Testis (tissue), 2 donors: ENCODE measurements at regions not wholly inside any gene's neighbourhood (a gene's known extent, or its start where the extent isn't known, plus 50 kb on each side); places are given as distances from the start of the nearest gene placed in this dataset.

Experiments
- POLR2A ChIP-seq: fragments of 450-650 bp; IDR thresholded peaks from one replicate; pipeline ENCODE4 v1.6.1; 2017; ENCODE audit warnings: antibody characterized with exemption, mild to moderate bottlenecking, moderate library complexity
- TF ChIP-seq, protein P1 (sequence below), 3 experiments: fragments of 450-650 bp in 2 of 3; fragments of 200-600 bp in 1 of 3; sonication (generic) in 1 of 3; IDR thresholded peaks; one replicate each; pipeline ENCODE4 v1.5.1; 2016 to 2019; ENCODE audit warnings: antibody characterized with exemption in 3 of 3, mild to moderate bottlenecking in 2 of 3, moderate library complexity in 1 of 3

DNA sequence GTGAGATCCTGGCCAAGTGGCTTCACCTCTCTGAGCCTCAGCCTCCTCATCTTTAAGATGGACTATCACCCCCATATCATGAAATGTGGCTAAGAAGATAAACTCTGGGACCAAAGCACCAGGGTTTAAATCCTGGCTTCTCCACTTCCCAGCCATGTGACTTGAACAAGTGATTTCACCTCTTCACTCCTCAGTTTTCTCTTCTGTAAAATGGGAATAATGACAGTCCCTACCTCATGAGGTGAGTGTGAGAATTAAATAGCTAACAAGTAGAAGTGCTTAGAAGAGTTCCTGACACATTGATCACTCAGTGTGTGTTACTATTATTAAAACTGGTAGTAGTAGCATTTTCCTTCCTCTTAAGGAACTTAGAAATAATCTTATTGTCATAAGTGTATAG lies 516.9 kb upstream of the SULF2 start:
- TF ChIP-seq, protein P1, sequence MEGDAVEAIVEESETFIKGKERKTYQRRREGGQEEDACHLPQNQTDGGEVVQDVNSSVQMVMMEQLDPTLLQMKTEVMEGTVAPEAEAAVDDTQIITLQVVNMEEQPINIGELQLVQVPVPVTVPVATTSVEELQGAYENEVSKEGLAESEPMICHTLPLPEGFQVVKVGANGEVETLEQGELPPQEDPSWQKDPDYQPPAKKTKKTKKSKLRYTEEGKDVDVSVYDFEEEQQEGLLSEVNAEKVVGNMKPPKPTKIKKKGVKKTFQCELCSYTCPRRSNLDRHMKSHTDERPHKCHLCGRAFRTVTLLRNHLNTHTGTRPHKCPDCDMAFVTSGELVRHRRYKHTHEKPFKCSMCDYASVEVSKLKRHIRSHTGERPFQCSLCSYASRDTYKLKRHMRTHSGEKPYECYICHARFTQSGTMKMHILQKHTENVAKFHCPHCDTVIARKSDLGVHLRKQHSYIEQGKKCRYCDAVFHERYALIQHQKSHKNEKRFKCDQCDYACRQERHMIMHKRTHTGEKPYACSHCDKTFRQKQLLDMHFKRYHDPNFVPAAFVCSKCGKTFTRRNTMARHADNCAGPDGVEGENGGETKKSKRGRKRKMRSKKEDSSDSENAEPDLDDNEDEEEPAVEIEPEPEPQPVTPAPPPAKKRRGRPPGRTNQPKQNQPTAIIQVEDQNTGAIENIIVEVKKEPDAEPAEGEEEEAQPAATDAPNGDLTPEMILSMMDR (IDR thresholded peaks at IDR 0.05) = no peak
- no peak for TF ChIP-seq POLR2A
